Suprapubic skin (tissue), 4 donors: ENCODE measurements at regions not wholly inside any gene's neighbourhood (a gene's known extent, or its start where the extent isn't known, plus 50 kb on each side); places are given as distances from the start of the nearest gene placed in this dataset.

Source experiments
- DNase-seq, 2 donors: peaks; one replicate each; pipeline ENCODE4 v3.0.0-alpha.2; 2019; ENCODE audit warnings: low spot score in 2 of 2
- H3K27ac ChIP-seq: fragments of 200-600 bp; sonication (generic); one replicate; pipeline ENCODE4 v1.5.1; 2019
- H3K27me3 ChIP-seq: fragments of 200-600 bp; sonication (generic); one replicate; pipeline ENCODE4 v1.5.1; 2019
- H3K36me3 ChIP-seq: fragments of 200-600 bp; sonication (generic); one replicate; pipeline ENCODE4 v1.5.1; 2019
- H3K4me1 ChIP-seq: fragments of 200-600 bp; sonication (generic); one replicate; pipeline ENCODE4 v1.5.1; 2019
- H3K4me3 ChIP-seq: fragments of 200-600 bp; sonication (generic); one replicate; pipeline ENCODE4 v1.5.1; 2019; ENCODE audit warnings: mild to moderate bottlenecking
- H3K9me3 ChIP-seq: fragments of 200-600 bp; sonication (generic); one replicate; pipeline ENCODE4 v1.5.1; 2019
- EP300 ChIP-seq: sonication (generic); formaldehyde crosslinking; IDR thresholded peaks from one replicate; pipeline ENCODE4 v1.6.1; 2017; ENCODE audit warnings: antibody characterized with exemption
- POLR2A ChIP-seq, 2 donors: fragments of 450-650 bp; IDR thresholded peaks; one replicate each; pipeline ENCODE4 v1.6.1; 2017; ENCODE audit warnings: antibody characterized with exemption in 2 of 2, mild to moderate bottlenecking in 2 of 2, moderate library complexity in 2 of 2
- POLR2AphosphoS5 ChIP-seq, 3 donors: sonication (generic); formaldehyde crosslinking; IDR thresholded peaks; one replicate each; pipeline ENCODE4 v1.6.1; 2017; ENCODE audit warnings: antibody characterized with exemption in 3 of 3
- WGBS: methylation state at CpG from one replicate; pipeline ENCODE4 v1.1.5; 2018; 5-methylcytosine and 5-hydroxymethylcytosine counted together
- TF ChIP-seq, protein P1 (sequence below), 2 donors: fragments of 200-600 bp in 1 of 2; fragments of 450-650 bp in 1 of 2; sonication (generic) in 1 of 2; IDR thresholded peaks; one replicate each; pipeline ENCODE4 v1.5.1; 2016 to 2019; ENCODE audit warnings: antibody characterized with exemption in 2 of 2, mild to moderate bottlenecking in 1 of 2, moderate library complexity in 1 of 2

GRCh38 chr14:104297721-104298401 is 159.5 kb downstream of the KIF26A start:
- Histone ChIP-seq H3K9me3 (no peaks in the 10 kb centered on the region), H3K27ac (no peak overlapping the region), H3K4me3 (no peak overlapping the region), H3K36me3 (no peaks in the 10 kb centered on the region), H3K4me1 (no peaks in the 10 kb centered on the region), H3K27me3 (peaks cover 22% of the 10 kb centered on the region)
- peak in 1 of 2 donors; percentile 52 for DNase-seq
- 90% methylated on average over 2 of the region's 11 CpGs for WGBS
- no peak for TF ChIP-seq POLR2AphosphoS5 (IDR thresholded peaks at IDR 0.05)
- TF ChIP-seq POLR2A (IDR thresholded peaks at IDR 0.05), result no peak
- TF ChIP-seq, protein P1, sequence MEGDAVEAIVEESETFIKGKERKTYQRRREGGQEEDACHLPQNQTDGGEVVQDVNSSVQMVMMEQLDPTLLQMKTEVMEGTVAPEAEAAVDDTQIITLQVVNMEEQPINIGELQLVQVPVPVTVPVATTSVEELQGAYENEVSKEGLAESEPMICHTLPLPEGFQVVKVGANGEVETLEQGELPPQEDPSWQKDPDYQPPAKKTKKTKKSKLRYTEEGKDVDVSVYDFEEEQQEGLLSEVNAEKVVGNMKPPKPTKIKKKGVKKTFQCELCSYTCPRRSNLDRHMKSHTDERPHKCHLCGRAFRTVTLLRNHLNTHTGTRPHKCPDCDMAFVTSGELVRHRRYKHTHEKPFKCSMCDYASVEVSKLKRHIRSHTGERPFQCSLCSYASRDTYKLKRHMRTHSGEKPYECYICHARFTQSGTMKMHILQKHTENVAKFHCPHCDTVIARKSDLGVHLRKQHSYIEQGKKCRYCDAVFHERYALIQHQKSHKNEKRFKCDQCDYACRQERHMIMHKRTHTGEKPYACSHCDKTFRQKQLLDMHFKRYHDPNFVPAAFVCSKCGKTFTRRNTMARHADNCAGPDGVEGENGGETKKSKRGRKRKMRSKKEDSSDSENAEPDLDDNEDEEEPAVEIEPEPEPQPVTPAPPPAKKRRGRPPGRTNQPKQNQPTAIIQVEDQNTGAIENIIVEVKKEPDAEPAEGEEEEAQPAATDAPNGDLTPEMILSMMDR (IDR thresholded peaks at IDR 0.05), result no peak
- TF ChIP-seq EP300, result no peak

DNA sequence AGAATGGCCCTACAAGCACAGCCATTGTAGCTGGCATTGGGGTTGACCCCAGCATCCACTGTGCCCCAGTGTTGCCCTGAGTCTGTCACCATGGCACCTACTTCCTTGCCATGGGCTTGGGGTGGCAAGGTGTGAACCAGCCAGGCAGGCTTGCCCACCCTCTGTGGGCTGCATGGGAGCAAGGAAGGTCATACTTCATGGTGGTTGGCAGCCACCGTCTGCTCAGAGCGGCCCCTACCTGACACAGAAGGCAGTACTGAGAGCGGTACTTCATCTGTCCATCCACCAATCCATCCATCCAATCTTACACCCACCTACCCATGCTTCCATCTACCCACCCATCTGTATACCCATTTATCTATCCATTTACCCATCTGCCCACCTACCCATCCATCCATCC is 160.1 kb downstream of the KIF26A start:
- no peak for DNase-seq
- no peaks in the 10 kb centered on the region for H3K36me3 ChIP-seq
- TF ChIP-seq, protein P1 (IDR thresholded peaks at IDR 0.05), result no peak
- TF ChIP-seq EP300 (no peak), POLR2AphosphoS5 (IDR thresholded peaks at IDR 0.05) (no peak), POLR2A (IDR thresholded peaks at IDR 0.05) (no peak)
- WGBS, result 85% methylated on average over 3 of the region's 3 CpGs
- H3K27ac ChIP-seq, result no peak overlapping the region
- H3K4me1 ChIP-seq, result no peaks in the 10 kb centered on the region
- peaks cover 19% of the 10 kb centered on the region for H3K27me3 ChIP-seq
- no peak overlapping the region for H3K4me3 ChIP-seq
- H3K9me3 ChIP-seq, result no peaks in the 10 kb centered on the region

- no peak for DNase-seq
Observed at GRCh38 chr14:104299993-104300761, 161.8 kb downstream of the KIF26A start.

GRCh38 chr14:104301731-104302460 is 163.5 kb downstream of the KIF26A start:
- no peaks in the 10 kb centered on the region for H3K9me3 ChIP-seq
- 73% methylated on average over 6 of the region's 29 CpGs for WGBS
- H3K4me1 ChIP-seq, result no peaks in the 10 kb centered on the region
- H3K27me3 ChIP-seq, result peaks cover 15% of the 10 kb centered on the region
- no peak overlapping the region for H3K4me3 ChIP-seq
- H3K27ac ChIP-seq, result no peak overlapping the region
- no peak for DNase-seq
- no peaks in the 10 kb centered on the region for H3K36me3 ChIP-seq
- TF ChIP-seq POLR2A (IDR thresholded peaks at IDR 0.05) (no peak), POLR2AphosphoS5 (IDR thresholded peaks at IDR 0.05) (no peak)
- TF ChIP-seq, protein P1 (IDR thresholded peaks at IDR 0.05), result no peak

More at GRCh38 chr14:104299993-104300761, 161.8 kb downstream of the KIF26A start:
- no peak overlapping the region for H3K4me3 ChIP-seq
- TF ChIP-seq, protein P1 (IDR thresholded peaks at IDR 0.05), result no peak
- TF ChIP-seq EP300 (no peak), POLR2A (IDR thresholded peaks at IDR 0.05) (no peak), POLR2AphosphoS5 (IDR thresholded peaks at IDR 0.05) (no peak)
- peaks cover 13% of the 10 kb centered on the region for H3K27me3 ChIP-seq
- 59% methylated on average over 15 of the region's 28 CpGs for WGBS
- H3K36me3 ChIP-seq, result no peaks in the 10 kb centered on the region
- no peaks in the 10 kb centered on the region for H3K9me3 ChIP-seq
- no peak overlapping the region for H3K27ac ChIP-seq
- H3K4me1 ChIP-seq, result no peaks in the 10 kb centered on the region
